ENCODE measurements at regions not wholly inside any gene's neighbourhood (a gene's known extent, or its start where the extent isn't known, plus 50 kb on each side); places are given as distances from the start of the nearest gene placed in this dataset.

DNA sequence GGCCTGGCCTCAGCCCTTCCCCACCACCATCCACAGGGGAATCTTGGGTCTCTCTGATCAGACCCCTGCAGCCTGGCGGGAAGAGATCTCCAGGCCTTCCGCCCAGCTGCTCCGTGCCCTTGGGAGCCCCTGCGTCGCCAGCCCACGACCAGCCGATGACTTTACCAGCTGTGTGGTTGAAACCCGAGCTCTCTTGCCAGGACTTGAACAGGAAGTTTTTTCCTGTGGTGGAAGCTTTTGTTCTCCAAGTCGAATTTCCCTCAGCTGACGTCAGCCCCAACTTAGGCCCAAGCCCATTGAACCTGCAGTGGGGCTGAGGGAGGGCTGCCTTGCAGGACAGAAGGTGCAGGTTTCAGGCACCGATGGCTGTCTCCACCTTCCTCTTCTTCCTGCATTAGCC lies 51.7 kb upstream of the SMAD3 start:
- in situ Hi-C loops (cut with HindIII; ENCODE audit: low pct_unique_long_range_greater_than_20kb, low sequenced_read_pairs), result no loop called here
- DNase-seq (ENCODE audit: low read depth, low spot score), result no peak

Small RNA genes lying in the stretch of these regions (small RNA-seq; reads per million reads assigned to genes)
- gene HMGN2P47, result 0 reads per million in 2 experiments

All from SK-MEL-5 (cell line).